ENCODE measurements at regions not wholly inside any gene's neighbourhood (a gene's known extent, or its start where the extent isn't known, plus 50 kb on each side); places are given as distances from the start of the nearest gene placed in this dataset.

DNA sequence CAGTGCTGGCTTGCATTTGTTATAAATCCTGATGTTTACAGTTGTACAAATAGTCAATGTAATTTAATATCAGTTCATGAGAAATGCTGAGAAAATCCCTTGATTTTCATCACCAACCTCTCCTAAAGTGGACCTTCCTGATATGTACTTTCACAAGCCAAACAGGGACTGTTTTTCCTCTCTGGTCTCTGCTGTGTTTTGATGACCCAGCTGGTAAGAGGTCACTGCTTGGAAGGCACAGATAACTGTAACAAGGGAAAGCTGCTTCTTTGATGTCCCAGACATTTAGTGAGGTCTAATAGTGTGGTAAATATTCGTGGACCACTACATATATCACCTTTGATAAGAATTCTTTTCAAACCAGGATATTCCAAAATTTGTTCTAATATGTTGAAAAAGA lies 68.7 kb upstream of the HAPLN1 start:
- Histone ChIP-seq H3K4me1 (ENCODE audit: control insufficient read depth, insufficient read depth, low read length) (no peaks in the 10 kb centered on the region), H3K4me3 (ENCODE audit: low read length) (no peak overlapping the region), H3K27ac (ENCODE audit: low read depth, low read length) (no peak overlapping the region), H3K9ac (ENCODE audit: low read length) (no peak overlapping the region), H3K36me3 (ENCODE audit: control insufficient read depth, insufficient read depth, low read length) (no peaks in the 10 kb centered on the region), H3K27me3 (ENCODE audit: control insufficient read depth, insufficient read depth, low read length) (no peaks in the 10 kb centered on the region)

DNA sequence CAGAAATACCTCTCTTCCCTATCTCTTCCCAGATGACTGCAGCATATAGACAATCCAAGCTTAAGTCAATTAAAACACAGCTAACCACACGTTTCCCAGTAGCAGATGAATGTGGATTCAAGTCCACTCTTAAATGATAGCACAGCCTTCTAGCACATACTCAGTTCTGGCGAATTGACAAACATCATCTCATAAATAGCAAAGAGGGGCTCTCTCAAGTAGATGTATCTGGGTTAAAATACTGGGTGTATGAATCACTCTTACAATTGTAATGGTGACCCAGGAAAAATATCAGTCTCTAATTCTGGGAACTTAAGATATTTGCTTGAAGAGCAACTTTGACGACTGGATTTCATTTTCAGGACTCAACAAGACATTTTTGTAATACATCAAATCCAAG lies 67.0 kb upstream of the HAPLN1 start:
- no peaks in the 10 kb centered on the region for H3K36me3 ChIP-seq (ENCODE audit: control insufficient read depth, insufficient read depth, low read length)
- H3K4me3 ChIP-seq (ENCODE audit: low read length), result no peak overlapping the region
- H3K4me1 ChIP-seq (ENCODE audit: control insufficient read depth, insufficient read depth, low read length), result no peaks in the 10 kb centered on the region
- no peak overlapping the region for H3K9ac ChIP-seq (ENCODE audit: low read length)
- H3K27me3 ChIP-seq (ENCODE audit: control insufficient read depth, insufficient read depth, low read length), result no peaks in the 10 kb centered on the region
- H3K27ac ChIP-seq (ENCODE audit: low read depth, low read length), result no peak overlapping the region

DNA sequence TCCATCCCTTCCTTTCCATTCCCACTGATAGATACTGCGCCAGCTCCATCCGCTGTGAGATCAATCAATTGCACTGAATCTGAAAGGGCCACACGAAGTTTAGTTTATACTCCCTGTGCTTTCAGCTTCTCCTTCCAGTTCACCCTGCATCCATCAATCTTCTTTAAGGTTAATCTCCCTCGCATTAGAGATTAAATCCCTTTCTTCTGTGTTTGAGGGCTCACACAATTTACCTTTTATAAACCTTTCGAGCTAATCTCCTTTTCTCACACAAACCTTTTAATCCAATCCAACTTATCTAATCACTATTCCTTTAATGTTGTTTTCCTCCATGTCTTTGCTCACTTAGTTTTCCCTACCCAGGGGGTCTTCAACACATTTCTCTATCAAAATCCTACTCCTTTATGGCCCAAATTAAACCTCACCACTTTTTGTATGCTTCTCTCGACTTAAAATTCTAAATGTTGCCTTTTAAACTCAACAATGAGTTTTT lies 64.6 kb upstream of the HAPLN1 start:
- no peaks in the 10 kb centered on the region for H3K36me3 ChIP-seq (ENCODE audit: control insufficient read depth, insufficient read depth, low read length)
- H3K27me3 ChIP-seq (ENCODE audit: control insufficient read depth, insufficient read depth, low read length), result no peaks in the 10 kb centered on the region
- H3K4me3 ChIP-seq (ENCODE audit: low read length), result no peak overlapping the region

DNA sequence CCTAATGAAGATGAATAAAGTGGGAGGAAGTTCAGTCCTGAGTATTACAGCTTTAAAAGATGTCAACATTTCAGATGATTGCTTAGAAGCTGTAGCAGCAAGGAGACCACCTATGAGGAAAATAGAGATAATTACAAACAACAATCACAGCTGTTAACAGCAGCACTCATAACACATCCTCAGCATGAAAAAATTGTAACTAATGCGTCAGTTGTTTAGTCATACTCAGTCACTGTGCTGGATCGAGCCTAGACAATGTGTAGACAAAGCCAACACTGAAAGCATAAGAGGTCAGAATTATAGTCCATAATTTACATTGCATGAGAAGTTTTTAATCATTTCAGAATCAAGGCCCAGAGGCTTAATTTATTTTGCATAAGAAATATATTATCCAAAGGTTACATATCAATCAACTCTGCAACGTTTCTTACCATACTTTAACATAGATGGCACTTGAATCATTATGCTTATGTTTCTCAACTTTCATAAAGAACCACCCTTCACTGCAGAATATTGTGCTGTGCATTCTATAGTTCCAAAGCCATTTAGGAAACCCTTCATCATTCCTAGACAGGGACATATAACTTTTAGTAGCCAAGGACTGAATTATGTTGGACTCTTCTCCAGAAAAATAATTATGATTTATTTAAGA lies 60.2 kb upstream of the HAPLN1 start:
- H3K27ac ChIP-seq (ENCODE audit: low read depth, low read length), result no peak overlapping the region
- H3K36me3 ChIP-seq (ENCODE audit: control insufficient read depth, insufficient read depth, low read length), result no peaks in the 10 kb centered on the region
- no peak overlapping the region for H3K9ac ChIP-seq (ENCODE audit: low read length)
- H3K4me3 ChIP-seq (ENCODE audit: low read length), result no peak overlapping the region
- H3K27me3 ChIP-seq (ENCODE audit: control insufficient read depth, insufficient read depth, low read length), result no peaks in the 10 kb centered on the region
- H3K4me1 ChIP-seq (ENCODE audit: control insufficient read depth, insufficient read depth, low read length), result no peaks in the 10 kb centered on the region

More for the DNA sequence above, 64.6 kb upstream of the HAPLN1 start:
- H3K4me1 ChIP-seq (ENCODE audit: control insufficient read depth, insufficient read depth, low read length), result no peaks in the 10 kb centered on the region
- no peak overlapping the region for H3K27ac ChIP-seq (ENCODE audit: low read depth, low read length)
- H3K9ac ChIP-seq (ENCODE audit: low read length), result no peak overlapping the region

DNA sequence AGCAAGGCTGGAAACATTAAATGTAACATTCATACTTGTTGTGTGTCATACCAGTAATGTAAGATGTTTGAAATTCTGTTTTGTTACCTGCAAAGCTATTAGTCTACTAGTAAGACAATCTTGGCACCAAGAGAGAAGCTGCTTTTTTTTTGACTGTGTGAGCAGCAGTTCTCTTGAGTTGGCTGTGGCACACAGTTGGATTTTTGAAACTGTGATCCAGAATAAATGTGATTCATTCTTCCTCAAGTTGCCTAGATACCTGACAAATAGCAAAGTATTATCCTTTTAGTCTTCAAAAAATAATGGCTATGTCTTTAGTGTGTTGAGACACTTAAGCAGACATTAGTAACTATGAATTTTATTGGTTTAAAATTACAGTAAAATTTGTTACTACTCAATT lies 57.2 kb upstream of the HAPLN1 start:
- Histone ChIP-seq H3K27me3 (ENCODE audit: control insufficient read depth, insufficient read depth, low read length) (no peaks in the 10 kb centered on the region), H3K27ac (ENCODE audit: low read depth, low read length) (no peak overlapping the region), H3K36me3 (ENCODE audit: control insufficient read depth, insufficient read depth, low read length) (no peaks in the 10 kb centered on the region), H3K4me3 (ENCODE audit: low read length) (no peak overlapping the region), H3K9ac (ENCODE audit: low read length) (no peak overlapping the region), H3K4me1 (ENCODE audit: control insufficient read depth, insufficient read depth, low read length) (no peaks in the 10 kb centered on the region)

DNA sequence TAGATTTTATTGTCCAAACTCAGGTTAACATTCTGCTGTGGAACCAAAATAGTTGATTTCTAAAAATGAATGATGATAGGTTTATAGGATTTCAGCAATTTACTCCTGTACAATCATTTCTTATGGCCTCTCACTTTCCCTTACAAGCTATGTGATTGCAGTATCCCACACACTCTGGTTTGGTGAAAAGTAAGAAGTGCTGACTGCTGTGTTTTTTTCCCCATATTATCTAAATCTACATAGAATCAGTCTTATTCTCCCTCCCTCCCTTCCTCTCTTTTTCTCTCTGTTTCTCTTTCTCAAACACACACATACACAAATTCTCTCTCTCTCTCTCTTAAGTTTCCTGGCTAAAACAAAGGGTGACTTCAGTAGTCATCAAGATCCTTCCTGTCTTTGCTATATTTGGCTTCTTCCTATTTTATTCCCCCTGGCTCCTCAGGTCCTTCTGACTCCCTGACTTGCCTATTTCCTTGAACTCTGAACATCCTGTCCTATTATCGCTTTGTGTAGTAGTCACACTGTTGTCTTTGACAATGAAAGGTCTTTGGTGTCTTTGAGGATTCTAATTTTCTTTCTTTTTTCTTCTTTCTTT lies 55.9 kb upstream of the HAPLN1 start:
- Histone ChIP-seq H3K4me1 (ENCODE audit: control insufficient read depth, insufficient read depth, low read length) (no peaks in the 10 kb centered on the region), H3K36me3 (ENCODE audit: control insufficient read depth, insufficient read depth, low read length) (no peaks in the 10 kb centered on the region), H3K4me3 (ENCODE audit: low read length) (no peak overlapping the region)

More for the DNA sequence above, 55.9 kb upstream of the HAPLN1 start:
- Histone ChIP-seq H3K27me3 (ENCODE audit: control insufficient read depth, insufficient read depth, low read length) (no peaks in the 10 kb centered on the region), H3K9ac (ENCODE audit: low read length) (no peak overlapping the region), H3K27ac (ENCODE audit: low read depth, low read length) (no peak overlapping the region)

Measured in rectal smooth muscle tissue (tissue), 1 donor.